ENCODE measurements at regions not wholly inside any gene's neighbourhood (a gene's known extent, or its start where the extent isn't known, plus 50 kb on each side); places are given as distances from the start of the nearest gene placed in this dataset.
"Not testable (repeated sequence)": the region's sequence is repeated elsewhere in the genome, so short reads cannot be mapped to it uniquely, and the experiment has no call there.

DNA sequence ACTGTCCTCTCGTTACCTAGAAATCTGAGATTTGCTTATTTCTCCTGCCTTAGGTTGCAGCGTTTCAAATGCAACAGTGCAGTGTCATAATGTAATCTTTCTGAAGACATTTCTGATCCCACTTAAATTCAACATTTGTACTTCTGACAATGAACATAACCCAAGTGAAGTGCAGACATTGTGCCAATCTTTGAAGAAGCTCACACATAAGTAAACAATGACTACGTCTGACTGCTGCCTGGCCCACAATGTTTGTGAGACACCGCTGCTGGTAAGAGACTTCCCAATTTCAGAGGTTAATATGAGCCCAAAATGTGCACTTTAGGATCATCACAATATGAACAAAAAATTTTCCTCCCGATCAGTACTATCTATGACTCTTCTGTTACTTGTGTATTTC is 84.6 kb upstream of the BCL2L14 start:
- intact Hi-C loops (cut with micrococcal nuclease; ENCODE audit: unreplicated experiment): no loop called here
- DNase-seq (ENCODE audit: low spot score): no peak
- TF ChIP-seq EZH2 (IDR thresholded peaks at IDR 0.05; ENCODE audit: borderline replicate concordance, low read depth, low read length, poor library complexity, severe bottlenecking): no peak
- H3K27ac ChIP-seq (ENCODE audit: low read depth, low read length, poor library complexity, severe bottlenecking): no peak overlapping the region
- no peaks in the 10 kb centered on the region for H3K27me3 ChIP-seq (replicated peaks; ENCODE audit: insufficient read depth, low read depth, low read length, poor library complexity)
- BruUV-seq (replicated peaks): no TSS peak
- H3K4me1 ChIP-seq (ENCODE audit: insufficient read depth, low read length, poor library complexity, severe bottlenecking): no peaks in the 10 kb centered on the region
- no peak overlapping the region for H3K4me3 ChIP-seq (ENCODE audit: low read depth, low read length, poor library complexity, severe bottlenecking)
- ChIA-PET POLR2A (ENCODE audit: low non-redundant PET) (no interaction called here), CTCF (no interaction called here)
- H3K9me3 ChIP-seq (ENCODE audit: low read depth, low read length, poor library complexity, severe bottlenecking): no peaks in the 10 kb centered on the region
- H3K36me3 ChIP-seq (ENCODE audit: insufficient read depth, low read length, poor library complexity, severe bottlenecking): no peaks in the 10 kb centered on the region

DNA sequence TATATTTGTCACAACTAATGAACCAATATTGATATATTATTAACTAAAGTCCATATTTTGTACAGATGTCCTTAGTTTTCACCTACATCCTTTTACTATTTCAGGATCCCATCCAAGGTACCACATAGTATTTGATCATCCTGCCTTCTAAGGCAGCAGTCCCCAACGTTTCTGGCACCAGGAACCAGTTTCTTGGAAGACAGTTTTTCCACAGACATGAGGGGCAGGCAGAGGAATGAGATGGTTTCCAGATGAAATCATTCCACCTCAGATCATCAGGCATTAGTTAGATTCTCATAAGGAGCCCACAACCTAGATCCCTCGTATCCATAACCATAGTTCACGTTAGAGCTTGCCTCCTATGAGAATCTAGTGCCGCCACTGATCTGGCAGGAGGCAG is 82.8 kb upstream of the BCL2L14 start:
- no TSS peak for BruUV-seq (replicated peaks)
- H3K36me3 ChIP-seq (ENCODE audit: insufficient read depth, low read length, poor library complexity, severe bottlenecking): no peaks in the 10 kb centered on the region
- DNase-seq (ENCODE audit: low spot score): no peak
- POLR2A ChIA-PET (ENCODE audit: low non-redundant PET): no interaction called here
- H3K27me3 ChIP-seq (replicated peaks; ENCODE audit: insufficient read depth, low read depth, low read length, poor library complexity): no peaks in the 10 kb centered on the region
- no peak overlapping the region for H3K4me3 ChIP-seq (ENCODE audit: low read depth, low read length, poor library complexity, severe bottlenecking)
- CTCF ChIA-PET: no interaction called here
- H3K9me3 ChIP-seq (ENCODE audit: low read depth, low read length, poor library complexity, severe bottlenecking): no peaks in the 10 kb centered on the region
- TF ChIP-seq EZH2 (IDR thresholded peaks at IDR 0.05; ENCODE audit: borderline replicate concordance, low read depth, low read length, poor library complexity, severe bottlenecking): no peak
- TF ChIP-seq, protein P1, sequence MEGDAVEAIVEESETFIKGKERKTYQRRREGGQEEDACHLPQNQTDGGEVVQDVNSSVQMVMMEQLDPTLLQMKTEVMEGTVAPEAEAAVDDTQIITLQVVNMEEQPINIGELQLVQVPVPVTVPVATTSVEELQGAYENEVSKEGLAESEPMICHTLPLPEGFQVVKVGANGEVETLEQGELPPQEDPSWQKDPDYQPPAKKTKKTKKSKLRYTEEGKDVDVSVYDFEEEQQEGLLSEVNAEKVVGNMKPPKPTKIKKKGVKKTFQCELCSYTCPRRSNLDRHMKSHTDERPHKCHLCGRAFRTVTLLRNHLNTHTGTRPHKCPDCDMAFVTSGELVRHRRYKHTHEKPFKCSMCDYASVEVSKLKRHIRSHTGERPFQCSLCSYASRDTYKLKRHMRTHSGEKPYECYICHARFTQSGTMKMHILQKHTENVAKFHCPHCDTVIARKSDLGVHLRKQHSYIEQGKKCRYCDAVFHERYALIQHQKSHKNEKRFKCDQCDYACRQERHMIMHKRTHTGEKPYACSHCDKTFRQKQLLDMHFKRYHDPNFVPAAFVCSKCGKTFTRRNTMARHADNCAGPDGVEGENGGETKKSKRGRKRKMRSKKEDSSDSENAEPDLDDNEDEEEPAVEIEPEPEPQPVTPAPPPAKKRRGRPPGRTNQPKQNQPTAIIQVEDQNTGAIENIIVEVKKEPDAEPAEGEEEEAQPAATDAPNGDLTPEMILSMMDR (conservative IDR thresholded peaks at IDR 0.05; ENCODE audit: low read depth, low read length): no peak
- no peaks in the 10 kb centered on the region for H3K4me1 ChIP-seq (ENCODE audit: insufficient read depth, low read length, poor library complexity, severe bottlenecking)
- intact Hi-C loops (cut with micrococcal nuclease; ENCODE audit: unreplicated experiment): no loop called here
- H3K27ac ChIP-seq (ENCODE audit: low read depth, low read length, poor library complexity, severe bottlenecking): no peak overlapping the region

DNA sequence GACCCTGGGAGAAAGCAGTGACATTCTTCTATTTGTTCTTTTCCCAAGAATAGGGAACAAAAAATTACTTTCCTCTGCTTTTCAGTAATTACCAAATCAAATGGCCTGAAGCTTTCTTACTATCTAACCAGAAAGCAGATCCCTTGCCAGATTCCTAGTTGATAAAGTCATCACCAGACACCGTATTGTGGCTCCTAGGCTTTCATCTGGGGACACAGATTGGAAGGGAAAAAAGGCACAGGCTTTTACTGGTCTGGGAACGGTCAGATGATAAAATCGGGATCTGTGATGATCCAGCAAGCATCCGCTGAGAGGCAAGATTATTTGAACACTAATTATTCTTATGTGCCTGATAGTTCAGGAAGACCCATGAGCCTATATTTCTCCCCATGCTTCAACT is 79.1 kb upstream of the BCL2L14 start:
- ChIA-PET CTCF (no interaction called here), POLR2A (ENCODE audit: low non-redundant PET) (no interaction called here)
- TF ChIP-seq, protein P1 (conservative IDR thresholded peaks at IDR 0.05; ENCODE audit: low read depth, low read length): no peak
- TF ChIP-seq EZH2 (IDR thresholded peaks at IDR 0.05; ENCODE audit: borderline replicate concordance, low read depth, low read length, poor library complexity, severe bottlenecking): no peak
- Histone ChIP-seq H3K9me3 (ENCODE audit: low read depth, low read length, poor library complexity, severe bottlenecking) (no peaks in the 10 kb centered on the region), H3K27ac (ENCODE audit: low read depth, low read length, poor library complexity, severe bottlenecking) (no peak overlapping the region), H3K36me3 (ENCODE audit: insufficient read depth, low read length, poor library complexity, severe bottlenecking) (no peaks in the 10 kb centered on the region), H3K4me3 (ENCODE audit: low read depth, low read length, poor library complexity, severe bottlenecking) (no peak overlapping the region), H3K27me3 (replicated peaks; ENCODE audit: insufficient read depth, low read depth, low read length, poor library complexity) (no peaks in the 10 kb centered on the region), H3K4me1 (ENCODE audit: insufficient read depth, low read length, poor library complexity, severe bottlenecking) (no peaks in the 10 kb centered on the region)
- no TSS peak for BruUV-seq (replicated peaks)
- no peak for DNase-seq (ENCODE audit: low spot score)
- intact Hi-C loops (cut with micrococcal nuclease; ENCODE audit: unreplicated experiment): no loop called here

DNA sequence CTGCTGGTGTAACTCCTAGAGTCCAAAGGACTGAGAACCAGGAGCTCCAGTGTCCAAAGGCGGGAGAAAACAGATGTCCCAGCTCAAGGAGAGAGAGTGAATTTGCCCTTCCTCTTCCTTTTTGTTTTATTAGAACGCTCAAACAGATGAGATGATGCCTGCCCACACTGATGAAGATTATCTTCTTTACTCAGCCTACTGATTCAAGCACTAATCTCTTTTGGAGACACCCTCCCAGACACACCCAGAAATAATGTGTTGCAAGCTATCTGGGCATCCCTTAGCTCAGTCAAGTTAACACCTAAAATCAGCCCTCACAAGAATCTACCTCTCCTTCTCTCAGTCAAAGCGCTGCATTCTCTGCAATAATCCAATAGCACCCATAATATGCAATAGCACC is 78.2 kb upstream of the BCL2L14 start:
- DNase-seq (ENCODE audit: low spot score): no peak
- no peaks in the 10 kb centered on the region for H3K27me3 ChIP-seq (replicated peaks; ENCODE audit: insufficient read depth, low read depth, low read length, poor library complexity)
- POLR2A ChIA-PET (ENCODE audit: low non-redundant PET): interaction anchor here (0.6 kb wide), 1 partner anchor 44 kb away, joined by 8 read pairs; no protein-coding TSS in a partner anchor
- no peak overlapping the region for H3K4me3 ChIP-seq (ENCODE audit: low read depth, low read length, poor library complexity, severe bottlenecking)
- intact Hi-C loops (cut with micrococcal nuclease; ENCODE audit: unreplicated experiment): no loop called here
- H3K36me3 ChIP-seq (ENCODE audit: insufficient read depth, low read length, poor library complexity, severe bottlenecking): no peaks in the 10 kb centered on the region
- BruUV-seq (replicated peaks): no TSS peak
- no peaks in the 10 kb centered on the region for H3K9me3 ChIP-seq (ENCODE audit: low read depth, low read length, poor library complexity, severe bottlenecking)
- CTCF ChIA-PET: no interaction called here
- H3K4me1 ChIP-seq (ENCODE audit: insufficient read depth, low read length, poor library complexity, severe bottlenecking): no peaks in the 10 kb centered on the region
- H3K27ac ChIP-seq (ENCODE audit: low read depth, low read length, poor library complexity, severe bottlenecking): no peak overlapping the region
- no peak for TF ChIP-seq EZH2 (IDR thresholded peaks at IDR 0.05; ENCODE audit: borderline replicate concordance, low read depth, low read length, poor library complexity, severe bottlenecking)
- TF ChIP-seq, protein P1 (conservative IDR thresholded peaks at IDR 0.05; ENCODE audit: low read depth, low read length): no peak

DNA sequence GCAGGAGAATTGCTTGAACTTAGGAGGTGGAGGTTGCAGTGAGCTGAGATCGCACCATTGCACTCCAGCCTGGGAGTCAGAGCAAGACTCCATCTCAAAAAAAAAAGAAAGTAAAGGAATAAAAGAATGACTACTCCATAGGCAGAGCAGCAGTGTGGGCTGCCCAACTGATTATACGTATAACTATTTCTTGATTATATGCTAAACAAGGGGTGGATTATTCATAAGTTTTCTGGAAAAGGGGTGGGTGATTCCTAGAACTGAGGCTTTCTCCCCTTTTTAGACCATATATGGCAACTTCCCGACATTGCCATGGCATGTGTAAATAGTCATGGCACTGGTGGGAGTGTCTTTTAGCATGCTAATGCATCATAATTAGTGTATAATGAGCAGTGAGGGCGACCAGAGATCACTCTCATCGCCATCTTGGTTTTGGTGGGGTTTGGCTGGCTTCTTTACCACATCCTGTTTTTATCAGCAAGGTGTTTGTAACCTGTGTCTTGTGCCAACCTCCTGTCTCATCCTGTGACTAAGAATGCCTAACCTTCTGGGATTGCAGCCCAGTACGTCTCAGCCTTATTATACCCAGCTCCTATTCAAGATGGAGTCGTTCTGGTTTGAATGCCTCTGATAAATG is 72.3 kb upstream of the BCL2L14 start:
- BruUV-seq (replicated peaks); H3K4me1 ChIP-seq (ENCODE audit: insufficient read depth, low read length, poor library complexity, severe bottlenecking); H3K27ac ChIP-seq (ENCODE audit: low read depth, low read length, poor library complexity, severe bottlenecking); H3K9me3 ChIP-seq (ENCODE audit: low read depth, low read length, poor library complexity, severe bottlenecking); DNase-seq (ENCODE audit: low spot score); intact Hi-C loops (cut with micrococcal nuclease; ENCODE audit: unreplicated experiment); CTCF ChIA-PET; H3K36me3 ChIP-seq (ENCODE audit: insufficient read depth, low read length, poor library complexity, severe bottlenecking); H3K4me3 ChIP-seq (ENCODE audit: low read depth, low read length, poor library complexity, severe bottlenecking); H3K27me3 ChIP-seq (replicated peaks; ENCODE audit: insufficient read depth, low read depth, low read length, poor library complexity); POLR2A ChIA-PET (ENCODE audit: low non-redundant PET): not testable (repeated sequence)

Measured in A673 (cell line).